Stomach (tissue), 8 donors: ENCODE measurements at regions not wholly inside any gene's neighbourhood (a gene's known extent, or its start where the extent isn't known, plus 50 kb on each side); places are given as distances from the start of the nearest gene placed in this dataset.

ENCODE experiments used
- DNase-seq, 2 donors: peaks; one replicate each; pipeline versions ENCODE4 v3.0.0 to v3.0.0-alpha.2; 2013 to 2019
- H3K27ac ChIP-seq, 5 donors: fragments of 200-600 bp in 4 of 5; sonication (generic) in 4 of 5; one replicate each; pipeline ENCODE4 v1.5.1; 2013 to 2019; ENCODE audit warnings: mild to moderate bottlenecking in 1 of 5, moderate library complexity in 1 of 5
- H3K27me3 ChIP-seq, 3 donors: fragments of 200-600 bp; sonication (generic); one replicate each; pipeline ENCODE4 v1.5.1; 2017 to 2019; ENCODE audit warnings: mixed run types in 1 of 3
- H3K36me3 ChIP-seq, 4 donors: fragments of 200-600 bp; sonication (generic); 1 replicate in 3 of 4; 2 replicates in 1 of 4; pipeline ENCODE4 v1.5.1; 2016 to 2019
- H3K4me1 ChIP-seq, 4 donors: fragments of 200-600 bp; sonication (generic); one replicate each; pipeline ENCODE4 v1.5.1; 2016 to 2019
- H3K4me3 ChIP-seq, 4 donors: fragments of 200-600 bp; sonication (generic) in 3 of 4; one replicate each; pipeline ENCODE4 v1.5.1; 2016 to 2019; ENCODE audit warnings: mild to moderate bottlenecking in 1 of 4
- H3K9me3 ChIP-seq, 4 donors: fragments of 200-600 bp; sonication (generic); one replicate each; pipeline ENCODE4 v1.5.1; 2016 to 2019
- EP300 ChIP-seq: sonication (generic); formaldehyde crosslinking; IDR thresholded peaks from one replicate; pipeline ENCODE4 v1.6.1; 2017; ENCODE audit warnings: antibody characterized with exemption
- POLR2A ChIP-seq, 4 donors: fragments of 450-650 bp; IDR thresholded peaks; one replicate each; pipeline ENCODE4 v1.6.1; 2016; ENCODE audit warnings: antibody characterized with exemption in 4 of 4, control low read depth in 2 of 4, mild to moderate bottlenecking in 1 of 4, moderate library complexity in 1 of 4
- POLR2AphosphoS5 ChIP-seq, 3 donors: sonication (generic); formaldehyde crosslinking; IDR thresholded peaks; one replicate each; pipeline ENCODE4 v1.6.1; 2016; ENCODE audit warnings: antibody characterized with exemption in 3 of 3
- WGBS, 5 donors: extraction: QIAGEN DNeasy Blood & Tissue Kit in 3 of 5; methylation state at CpG; one replicate each; pipeline versions ENCODE4 v1.1.5 to v1.1.7; 2013 to 2018; 5-methylcytosine and 5-hydroxymethylcytosine counted together
- intact Hi-C: fragments of 100-400 bp; cut with DNase I; formaldehyde crosslinking; loops from one replicate; pipeline ENCODE4 v1.15.1; 2023; ENCODE audit warnings: low total_unique reads
- TF ChIP-seq, protein P1 (sequence below), 7 experiments: fragments of 450-650 bp in 4 of 7; fragments of 200-600 bp in 3 of 7; sonication (generic) in 3 of 7; IDR thresholded peaks; one replicate each; pipeline ENCODE4 v1.5.1; 2016 to 2019; ENCODE audit warnings: antibody characterized with exemption in 7 of 7, control low read depth in 2 of 7, mild to moderate bottlenecking in 1 of 7
- donor health status: healthy with polysubstance abuse.
- donor health status: Bipolar disorder and iron deficiency.
- donor health status: healthy.

DNA sequence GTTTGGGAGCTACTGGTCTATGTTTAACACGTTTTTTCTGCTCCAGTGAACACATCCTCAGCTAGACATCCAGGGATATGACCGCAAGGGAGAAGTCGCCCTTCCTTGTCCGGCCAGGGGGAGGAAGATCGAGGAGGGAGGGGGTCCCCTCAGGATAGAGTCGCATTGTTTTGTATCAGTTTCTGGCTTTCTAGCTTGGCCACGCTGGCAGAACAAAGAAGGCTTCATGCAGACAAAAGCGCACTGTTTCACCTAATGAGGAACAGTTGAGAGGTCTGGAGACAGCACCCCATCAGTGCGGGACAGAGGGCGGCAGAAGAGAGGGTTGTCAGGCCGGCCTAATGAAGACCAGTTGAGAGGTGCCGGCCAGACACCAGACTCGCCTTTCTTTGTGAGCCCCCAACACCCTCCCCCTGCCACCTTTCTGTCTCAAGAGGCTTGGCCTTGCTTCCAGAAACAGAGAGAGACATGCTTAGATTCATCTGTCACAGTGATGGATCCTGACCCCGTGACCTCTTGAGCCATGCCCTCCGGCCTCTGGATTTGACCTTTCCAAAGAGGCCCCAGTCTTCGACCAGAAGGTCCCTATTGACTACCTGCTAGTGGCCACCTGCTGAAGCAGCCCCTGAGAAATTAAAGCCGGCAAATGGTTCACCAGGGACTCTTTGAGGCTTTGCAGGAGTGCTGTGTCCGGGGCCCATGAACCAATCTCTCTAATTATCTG is 254.7 kb upstream of the TBX3 start:
- WGBS, 5 donors: 79 to 87% (median 86%) methylated on average over 18 of the region's 18 CpGs
- H3K27me3 ChIP-seq: no peaks in the 10 kb centered on the region
- TF ChIP-seq, protein P1, sequence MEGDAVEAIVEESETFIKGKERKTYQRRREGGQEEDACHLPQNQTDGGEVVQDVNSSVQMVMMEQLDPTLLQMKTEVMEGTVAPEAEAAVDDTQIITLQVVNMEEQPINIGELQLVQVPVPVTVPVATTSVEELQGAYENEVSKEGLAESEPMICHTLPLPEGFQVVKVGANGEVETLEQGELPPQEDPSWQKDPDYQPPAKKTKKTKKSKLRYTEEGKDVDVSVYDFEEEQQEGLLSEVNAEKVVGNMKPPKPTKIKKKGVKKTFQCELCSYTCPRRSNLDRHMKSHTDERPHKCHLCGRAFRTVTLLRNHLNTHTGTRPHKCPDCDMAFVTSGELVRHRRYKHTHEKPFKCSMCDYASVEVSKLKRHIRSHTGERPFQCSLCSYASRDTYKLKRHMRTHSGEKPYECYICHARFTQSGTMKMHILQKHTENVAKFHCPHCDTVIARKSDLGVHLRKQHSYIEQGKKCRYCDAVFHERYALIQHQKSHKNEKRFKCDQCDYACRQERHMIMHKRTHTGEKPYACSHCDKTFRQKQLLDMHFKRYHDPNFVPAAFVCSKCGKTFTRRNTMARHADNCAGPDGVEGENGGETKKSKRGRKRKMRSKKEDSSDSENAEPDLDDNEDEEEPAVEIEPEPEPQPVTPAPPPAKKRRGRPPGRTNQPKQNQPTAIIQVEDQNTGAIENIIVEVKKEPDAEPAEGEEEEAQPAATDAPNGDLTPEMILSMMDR (IDR thresholded peaks at IDR 0.05): no peak
- no peak for TF ChIP-seq POLR2AphosphoS5 (IDR thresholded peaks at IDR 0.05)
- no peak for TF ChIP-seq EP300
- no peak for TF ChIP-seq POLR2A (IDR thresholded peaks at IDR 0.05)
- peaks cover 0 to 8% (median 0%) of the 10 kb centered on the region in 4 donors for H3K9me3 ChIP-seq
- no peak overlapping the region for H3K4me3 ChIP-seq
- H3K27ac ChIP-seq: no peak overlapping the region
- H3K4me1 ChIP-seq: no peaks in the 10 kb centered on the region
- no peaks in the 10 kb centered on the region for H3K36me3 ChIP-seq
- peak in 1 of 2 donors; percentile 26 for DNase-seq
- intact Hi-C loops: no loop called here

DNA sequence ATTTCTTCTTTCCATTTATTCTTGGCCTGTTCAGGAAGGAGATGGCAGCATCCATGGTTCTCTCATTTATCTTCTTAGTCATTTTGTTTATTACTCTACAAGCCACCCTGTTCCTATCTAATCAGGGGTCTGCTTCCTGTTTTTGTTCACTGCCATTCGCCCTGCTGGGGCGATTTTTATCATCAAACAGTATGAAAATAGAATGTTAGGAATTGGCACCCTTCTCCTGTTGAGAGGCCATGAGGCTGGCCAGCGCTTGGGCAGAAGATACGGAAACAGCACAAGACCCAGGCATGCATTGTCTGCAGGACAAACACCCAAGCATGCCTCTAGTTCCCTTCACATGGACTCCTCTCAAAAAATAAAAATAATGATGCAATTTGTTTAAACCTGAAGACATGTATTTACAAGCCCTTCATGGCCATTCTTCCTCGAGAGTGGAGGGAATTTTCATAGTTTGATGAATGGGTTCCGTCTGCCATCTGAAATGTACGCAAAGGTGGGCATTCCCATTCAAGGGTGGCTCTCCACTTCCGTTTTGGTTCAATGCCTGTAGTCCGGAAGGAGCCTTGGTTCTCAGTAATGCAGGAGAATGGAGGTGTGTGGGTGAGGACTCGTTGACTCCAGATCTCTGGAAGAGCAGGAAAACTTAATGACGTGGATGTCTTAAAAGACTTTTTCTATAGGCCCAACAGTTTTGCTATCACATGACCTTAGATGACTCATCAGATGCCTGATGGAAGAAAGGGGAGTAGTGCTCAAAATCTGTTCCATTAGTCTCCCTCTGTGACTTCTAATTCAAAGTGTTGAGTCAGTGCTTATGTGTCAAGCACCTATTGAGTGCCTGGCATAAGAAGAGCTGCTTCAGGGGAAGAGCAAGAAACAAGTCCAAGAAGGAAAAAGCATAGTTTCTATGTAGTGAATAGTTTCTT is 252.4 kb upstream of the TBX3 start:
- WGBS, 5 donors: 62 to 69% (median 68%) methylated on average over 11 of the region's 11 CpGs

DNA sequence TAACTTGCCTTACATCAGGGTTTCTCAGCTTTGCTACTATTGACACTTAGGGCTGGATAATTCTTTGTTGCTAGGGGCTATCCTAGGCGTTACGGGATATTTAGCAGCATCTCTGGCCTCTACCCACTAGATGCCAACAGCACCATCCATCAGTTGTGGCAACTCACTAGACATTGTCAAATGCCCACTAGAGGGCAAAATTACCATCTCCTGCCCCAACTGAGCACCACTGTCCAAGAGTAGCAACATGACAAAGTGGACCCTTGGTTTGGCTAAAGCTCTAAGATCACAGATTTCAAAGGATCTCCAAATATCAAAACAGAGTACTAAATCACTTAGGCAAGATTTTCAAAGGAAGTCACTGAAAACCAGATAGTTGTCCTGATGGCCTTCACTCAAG is 251.7 kb upstream of the TBX3 start:
- Histone ChIP-seq H3K9me3 (peaks cover 0 to 13% (median 2%) of the 10 kb centered on the region in 4 donors), H3K27me3 (no peaks in the 10 kb centered on the region), H3K4me3 (no peak overlapping the region), H3K4me1 (no peaks in the 10 kb centered on the region), H3K36me3 (no peaks in the 10 kb centered on the region), H3K27ac (no peak overlapping the region)
- no peak for TF ChIP-seq POLR2AphosphoS5 (IDR thresholded peaks at IDR 0.05)
- TF ChIP-seq, protein P1 (IDR thresholded peaks at IDR 0.05): peak in 1 of 7 experiments; percentile 12
- no peak for TF ChIP-seq EP300
- TF ChIP-seq POLR2A (IDR thresholded peaks at IDR 0.05): no peak
- WGBS, 5 donors: 85 to 96% (median 90%) methylated on average over 2 of the region's 2 CpGs
- DNase-seq: no peak
- intact Hi-C loops: no loop called here

More for the DNA sequence above, 252.4 kb upstream of the TBX3 start:
- H3K9me3 ChIP-seq: peaks cover 0 to 8% (median 0%) of the 10 kb centered on the region in 4 donors
- no peak for DNase-seq
- H3K4me3 ChIP-seq: no peak overlapping the region
- no peaks in the 10 kb centered on the region for H3K36me3 ChIP-seq
- H3K27me3 ChIP-seq: no peaks in the 10 kb centered on the region
- no peaks in the 10 kb centered on the region for H3K4me1 ChIP-seq
- intact Hi-C loops: no loop called here
- no peak overlapping the region for H3K27ac ChIP-seq
- no peak for TF ChIP-seq POLR2A (IDR thresholded peaks at IDR 0.05)
- TF ChIP-seq, protein P1 (IDR thresholded peaks at IDR 0.05): no peak
- no peak for TF ChIP-seq EP300
- no peak for TF ChIP-seq POLR2AphosphoS5 (IDR thresholded peaks at IDR 0.05)

DNA sequence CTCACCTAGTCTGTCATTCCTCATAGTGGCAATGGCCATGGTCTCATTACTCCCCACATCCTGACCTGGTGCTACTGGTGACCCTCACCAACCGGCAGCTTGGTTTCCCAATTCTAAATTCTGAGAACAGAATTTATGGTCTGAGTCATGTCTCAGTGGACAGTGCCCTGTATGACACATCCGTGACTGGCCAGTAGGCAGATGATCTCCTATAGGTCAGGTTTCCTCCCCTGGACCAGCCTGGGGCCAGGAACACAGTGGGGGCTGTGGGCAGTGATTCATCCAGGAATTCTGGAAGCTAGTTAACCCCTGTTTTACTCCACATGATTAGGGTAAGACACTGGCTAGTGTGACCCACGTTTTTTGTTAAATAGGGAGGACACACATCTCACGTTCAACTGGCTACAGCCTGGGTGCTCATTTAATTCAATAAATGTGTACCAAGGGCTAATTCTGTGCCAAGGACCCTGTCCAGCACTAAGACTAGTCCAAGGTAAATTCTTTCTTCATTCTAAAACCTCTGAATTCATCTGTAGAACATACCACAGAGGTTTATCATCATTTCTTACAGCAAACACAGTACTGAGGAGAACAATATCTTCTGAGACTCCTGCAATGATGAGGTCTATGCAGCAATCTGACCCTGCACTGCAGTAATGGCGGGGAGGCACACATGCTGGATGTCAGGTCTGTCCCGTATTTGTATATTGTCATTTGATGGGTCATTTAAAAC is 249.6 kb upstream of the TBX3 start:
- TF ChIP-seq, protein P1 (IDR thresholded peaks at IDR 0.05): no peak
- Histone ChIP-seq H3K9me3 (peaks cover 0 to 17% (median 4%) of the 10 kb centered on the region in 4 donors), H3K27ac (no peak overlapping the region), H3K4me1 (no peaks in the 10 kb centered on the region), H3K4me3 (no peak overlapping the region), H3K27me3 (no peaks in the 10 kb centered on the region), H3K36me3 (no peaks in the 10 kb centered on the region)
- intact Hi-C loops: no loop called here
- DNase-seq: no peak
- 71 to 80% (median 76%) methylated on average over 6 of the region's 6 CpGs for WGBS, 5 donors
